PFSK-1 (cell line): ENCODE measurements at regions not wholly inside any gene's neighbourhood (a gene's known extent, or its start where the extent isn't known, plus 50 kb on each side); places are given as distances from the start of the nearest gene placed in this dataset.

ENCODE experiments used
- POLR2AphosphoS5 ChIP-seq: IDR thresholded peaks from 2 replicates; pipeline ENCODE4 v1.6.1; 2012; ENCODE audit warnings: low read depth, mild to moderate bottlenecking, control low read depth, low read length, moderate library complexity
- TAF1 ChIP-seq: IDR thresholded peaks from 2 replicates; pipeline ENCODE4 v1.6.1; 2012; ENCODE audit warnings: low read length, control low read depth, borderline replicate concordance; ENCODE audit not compliant: insufficient read depth
- TF ChIP-seq, protein P1 (sequence below), 2 experiments: IDR thresholded peaks; 2 replicates each; pipeline versions ENCODE4 v1.6.1 to v1.8.0; 2011 to 2012; ENCODE audit warnings: low read depth in 2 of 2, low read length in 2 of 2, control low read depth in 1 of 2, inconsistent platforms in 1 of 2, mild to moderate bottlenecking in 1 of 2, moderate library complexity in 1 of 2; ENCODE audit not compliant: insufficient read depth in 1 of 2

DNA sequence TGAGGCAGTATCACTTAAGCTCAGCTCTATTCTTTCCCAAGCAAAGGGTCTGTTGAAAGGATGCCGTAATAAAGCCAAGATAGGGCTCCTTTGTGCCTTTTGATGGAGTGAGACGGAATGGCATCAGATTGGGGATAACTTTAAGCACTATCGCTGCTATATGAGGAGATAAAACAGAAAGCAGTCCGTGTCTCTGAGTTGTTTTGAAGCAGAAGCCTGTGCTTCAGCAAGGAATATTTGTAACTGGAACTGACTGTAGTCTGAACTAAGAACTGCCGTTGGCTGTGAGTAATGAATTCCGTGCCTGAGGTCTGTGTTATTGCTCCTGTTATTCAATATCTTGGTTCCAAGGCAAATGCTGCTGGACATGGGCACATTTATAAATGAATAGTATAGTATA, 297.4 kb downstream of the ANKRD50 start:
- TF ChIP-seq, protein P1, sequence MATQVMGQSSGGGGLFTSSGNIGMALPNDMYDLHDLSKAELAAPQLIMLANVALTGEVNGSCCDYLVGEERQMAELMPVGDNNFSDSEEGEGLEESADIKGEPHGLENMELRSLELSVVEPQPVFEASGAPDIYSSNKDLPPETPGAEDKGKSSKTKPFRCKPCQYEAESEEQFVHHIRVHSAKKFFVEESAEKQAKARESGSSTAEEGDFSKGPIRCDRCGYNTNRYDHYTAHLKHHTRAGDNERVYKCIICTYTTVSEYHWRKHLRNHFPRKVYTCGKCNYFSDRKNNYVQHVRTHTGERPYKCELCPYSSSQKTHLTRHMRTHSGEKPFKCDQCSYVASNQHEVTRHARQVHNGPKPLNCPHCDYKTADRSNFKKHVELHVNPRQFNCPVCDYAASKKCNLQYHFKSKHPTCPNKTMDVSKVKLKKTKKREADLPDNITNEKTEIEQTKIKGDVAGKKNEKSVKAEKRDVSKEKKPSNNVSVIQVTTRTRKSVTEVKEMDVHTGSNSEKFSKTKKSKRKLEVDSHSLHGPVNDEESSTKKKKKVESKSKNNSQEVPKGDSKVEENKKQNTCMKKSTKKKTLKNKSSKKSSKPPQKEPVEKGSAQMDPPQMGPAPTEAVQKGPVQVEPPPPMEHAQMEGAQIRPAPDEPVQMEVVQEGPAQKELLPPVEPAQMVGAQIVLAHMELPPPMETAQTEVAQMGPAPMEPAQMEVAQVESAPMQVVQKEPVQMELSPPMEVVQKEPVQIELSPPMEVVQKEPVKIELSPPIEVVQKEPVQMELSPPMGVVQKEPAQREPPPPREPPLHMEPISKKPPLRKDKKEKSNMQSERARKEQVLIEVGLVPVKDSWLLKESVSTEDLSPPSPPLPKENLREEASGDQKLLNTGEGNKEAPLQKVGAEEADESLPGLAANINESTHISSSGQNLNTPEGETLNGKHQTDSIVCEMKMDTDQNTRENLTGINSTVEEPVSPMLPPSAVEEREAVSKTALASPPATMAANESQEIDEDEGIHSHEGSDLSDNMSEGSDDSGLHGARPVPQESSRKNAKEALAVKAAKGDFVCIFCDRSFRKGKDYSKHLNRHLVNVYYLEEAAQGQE (IDR thresholded peaks at IDR 0.05; ENCODE audit: insufficient read depth in 1 of 2, low read depth in 2 of 2, low read length in 2 of 2) = no peak
- TF ChIP-seq TAF1 (no peak), POLR2AphosphoS5 (no peak)
